ENCODE measurements at regions not wholly inside any gene's neighbourhood (a gene's known extent, or its start where the extent isn't known, plus 50 kb on each side); places are given as distances from the start of the nearest gene placed in this dataset.

DNA sequence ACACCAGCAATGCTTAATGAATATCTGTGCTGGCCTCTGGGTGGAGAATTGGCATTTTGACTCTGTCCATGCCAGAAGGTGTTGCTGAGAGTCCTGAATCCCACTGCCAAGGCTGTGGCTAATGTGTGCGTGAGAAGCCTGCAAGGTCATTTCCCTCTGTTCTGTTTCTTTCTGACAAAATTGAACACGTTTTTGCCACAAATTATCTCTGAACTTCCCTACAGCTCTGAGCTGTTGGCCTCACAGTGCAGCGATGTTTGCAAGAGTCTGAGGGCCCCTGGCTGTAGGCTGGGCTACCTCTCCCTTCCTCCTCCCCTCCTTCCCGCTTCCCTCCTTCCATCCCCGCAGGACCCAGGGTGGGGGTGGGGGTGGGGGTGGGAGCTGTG is 154.1 kb upstream of the HS6ST1 start:
- ChIA-PET POLR2A (ENCODE audit: unreplicated experiment) (no interaction called here), CTCF (no interaction called here)
- no TSS peak for BruUV-seq (replicated peaks)
- Histone ChIP-seq H3K9me2 (replicated peaks; ENCODE audit: low read length) (no peaks in the 10 kb centered on the region), H3K27me3 (ENCODE audit: low read length) (peaks cover 21% of the 10 kb centered on the region), H3K27ac (ENCODE audit: low read length) (no peak overlapping the region), H4K20me1 (ENCODE audit: low read length) (no peaks in the 10 kb centered on the region), H3K36me3 (ENCODE audit: low read depth, low read length) (no peaks in the 10 kb centered on the region; the same call in 1 of the 2 replicates), H3K4me1 (ENCODE audit: insufficient read depth, low read length) (no peaks in the 10 kb centered on the region), H2AFZ (ENCODE audit: low read length) (no peak overlapping the region), H3K4me3 (ENCODE audit: low read length) (no peak overlapping the region), H3K4me2 (ENCODE audit: low read length) (no peak overlapping the region), H3K79me2 (ENCODE audit: low read length) (no peaks in the 10 kb centered on the region), H3K9me3 (ENCODE audit: low read length) (peaks cover 9% of the 10 kb centered on the region; the same call in 1 of the 2 replicates), H3F3A (ENCODE audit: low read length, unreplicated experiment) (no peaks in the 10 kb centered on the region), H3K9ac (ENCODE audit: low read length) (no peak overlapping the region)
- DNase-seq: no peak
- TF ChIP-seq EZH2phosphoT487 (IDR thresholded peaks at IDR 0.05; ENCODE audit: borderline replicate concordance, low read length): no peak
- TF ChIP-seq, protein P1, sequence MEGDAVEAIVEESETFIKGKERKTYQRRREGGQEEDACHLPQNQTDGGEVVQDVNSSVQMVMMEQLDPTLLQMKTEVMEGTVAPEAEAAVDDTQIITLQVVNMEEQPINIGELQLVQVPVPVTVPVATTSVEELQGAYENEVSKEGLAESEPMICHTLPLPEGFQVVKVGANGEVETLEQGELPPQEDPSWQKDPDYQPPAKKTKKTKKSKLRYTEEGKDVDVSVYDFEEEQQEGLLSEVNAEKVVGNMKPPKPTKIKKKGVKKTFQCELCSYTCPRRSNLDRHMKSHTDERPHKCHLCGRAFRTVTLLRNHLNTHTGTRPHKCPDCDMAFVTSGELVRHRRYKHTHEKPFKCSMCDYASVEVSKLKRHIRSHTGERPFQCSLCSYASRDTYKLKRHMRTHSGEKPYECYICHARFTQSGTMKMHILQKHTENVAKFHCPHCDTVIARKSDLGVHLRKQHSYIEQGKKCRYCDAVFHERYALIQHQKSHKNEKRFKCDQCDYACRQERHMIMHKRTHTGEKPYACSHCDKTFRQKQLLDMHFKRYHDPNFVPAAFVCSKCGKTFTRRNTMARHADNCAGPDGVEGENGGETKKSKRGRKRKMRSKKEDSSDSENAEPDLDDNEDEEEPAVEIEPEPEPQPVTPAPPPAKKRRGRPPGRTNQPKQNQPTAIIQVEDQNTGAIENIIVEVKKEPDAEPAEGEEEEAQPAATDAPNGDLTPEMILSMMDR (conservative IDR thresholded peaks at IDR 0.05; ENCODE audit: low read depth, low read length): no peak
- no peak for TF ChIP-seq EZH2 (IDR thresholded peaks at IDR 0.05; ENCODE audit: low read length, unreplicated experiment)
- no peak for ATAC-seq
- intact Hi-C loops (cut with micrococcal nuclease): no loop called here

DNA sequence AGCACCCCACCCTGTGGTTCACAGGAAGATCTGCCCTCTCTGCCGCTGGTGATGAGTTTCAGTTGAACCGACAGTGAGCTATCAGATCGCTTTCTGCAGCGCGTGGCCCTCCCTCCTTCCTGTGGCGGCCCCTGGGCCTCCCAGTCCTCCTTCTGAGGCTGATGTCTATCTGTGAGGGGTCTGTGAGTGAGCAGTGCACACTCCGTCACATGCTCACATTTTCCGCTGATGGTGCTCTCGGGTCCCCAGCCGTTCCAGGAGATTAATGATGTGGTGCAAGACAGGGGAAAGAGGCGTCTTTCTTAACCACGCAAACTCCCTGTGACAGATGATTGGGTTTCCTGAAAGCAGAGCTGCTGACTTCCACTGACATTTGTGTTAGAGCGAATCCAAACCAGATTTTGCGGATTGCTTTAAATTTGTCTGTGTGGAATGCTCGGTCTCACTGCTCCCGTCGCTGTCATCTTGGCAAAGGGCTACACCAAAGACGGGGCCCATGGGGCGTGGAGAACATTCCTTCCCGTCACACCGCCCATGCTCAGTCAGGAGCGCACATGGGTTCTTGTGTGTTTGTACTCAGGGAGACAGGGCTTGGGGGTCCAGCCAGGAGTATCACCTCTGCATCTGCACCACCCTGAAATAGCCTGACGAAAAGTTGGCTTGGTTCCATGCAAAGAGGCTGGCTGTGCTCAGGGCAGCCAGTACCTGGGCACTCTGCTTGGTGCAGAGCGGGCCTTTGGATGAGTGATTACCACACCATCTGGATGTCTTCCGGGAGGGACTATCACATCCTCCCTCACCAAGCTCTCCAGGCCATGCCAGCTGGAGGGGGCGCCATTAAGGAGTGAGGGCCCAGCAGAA is 154.7 kb upstream of the HS6ST1 start:
- intact Hi-C loops (cut with micrococcal nuclease): no loop called here
- Histone ChIP-seq H3K27ac (ENCODE audit: low read length) (no peak overlapping the region), H3K4me2 (ENCODE audit: low read length) (no peak overlapping the region), H3K79me2 (ENCODE audit: low read length) (no peaks in the 10 kb centered on the region), H3K9me2 (replicated peaks; ENCODE audit: low read length) (no peaks in the 10 kb centered on the region), H3K9me3 (ENCODE audit: low read length) (peaks cover 9% of the 10 kb centered on the region; the same call in 1 of the 2 replicates), H4K20me1 (ENCODE audit: low read length) (no peaks in the 10 kb centered on the region), H3K9ac (ENCODE audit: low read length) (no peak overlapping the region), H3K4me3 (ENCODE audit: low read length) (no peak overlapping the region), H3F3A (ENCODE audit: low read length, unreplicated experiment) (no peaks in the 10 kb centered on the region), H3K27me3 (ENCODE audit: low read length) (peaks cover 25% of the 10 kb centered on the region), H3K4me1 (ENCODE audit: insufficient read depth, low read length) (no peaks in the 10 kb centered on the region), H3K36me3 (ENCODE audit: low read depth, low read length) (no peaks in the 10 kb centered on the region; the same call in 1 of the 2 replicates), H2AFZ (ENCODE audit: low read length) (no peak overlapping the region)
- BruUV-seq (replicated peaks): no TSS peak
- no peak for ATAC-seq
- ChIA-PET POLR2A (ENCODE audit: unreplicated experiment) (no interaction called here), CTCF (no interaction called here)
- no peak for DNase-seq
- TF ChIP-seq EZH2phosphoT487 (IDR thresholded peaks at IDR 0.05; ENCODE audit: borderline replicate concordance, low read length) (no peak), EZH2 (IDR thresholded peaks at IDR 0.05; ENCODE audit: low read length, unreplicated experiment) (no peak)
- TF ChIP-seq, protein P1 (conservative IDR thresholded peaks at IDR 0.05; ENCODE audit: low read depth, low read length): no peak
